ENCODE measurements at regions not wholly inside any gene's neighbourhood (a gene's known extent, or its start where the extent isn't known, plus 50 kb on each side); places are given as distances from the start of the nearest gene placed in this dataset.

DNA sequence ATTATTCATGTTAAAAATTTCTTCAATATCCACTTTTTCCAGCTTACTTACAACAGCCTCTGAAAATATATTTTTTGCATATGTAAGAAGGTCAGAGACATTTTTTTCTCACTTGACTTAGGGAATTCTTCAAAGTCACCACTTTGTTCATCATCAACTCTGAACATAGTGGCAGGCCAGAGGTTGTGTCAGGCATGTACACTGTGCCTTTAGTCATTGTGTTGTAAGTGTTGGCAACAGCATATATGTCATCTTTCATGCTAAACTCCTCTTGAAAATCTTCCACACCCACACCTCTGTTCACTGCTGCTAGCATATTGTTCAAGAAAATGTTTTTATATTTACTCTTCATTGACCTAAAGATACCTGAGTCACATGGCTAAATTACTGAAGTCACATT lies 52.2 kb upstream of the ACVR1 start:
- no peak overlapping the region for H3K27ac ChIP-seq
- TF ChIP-seq, protein P1, sequence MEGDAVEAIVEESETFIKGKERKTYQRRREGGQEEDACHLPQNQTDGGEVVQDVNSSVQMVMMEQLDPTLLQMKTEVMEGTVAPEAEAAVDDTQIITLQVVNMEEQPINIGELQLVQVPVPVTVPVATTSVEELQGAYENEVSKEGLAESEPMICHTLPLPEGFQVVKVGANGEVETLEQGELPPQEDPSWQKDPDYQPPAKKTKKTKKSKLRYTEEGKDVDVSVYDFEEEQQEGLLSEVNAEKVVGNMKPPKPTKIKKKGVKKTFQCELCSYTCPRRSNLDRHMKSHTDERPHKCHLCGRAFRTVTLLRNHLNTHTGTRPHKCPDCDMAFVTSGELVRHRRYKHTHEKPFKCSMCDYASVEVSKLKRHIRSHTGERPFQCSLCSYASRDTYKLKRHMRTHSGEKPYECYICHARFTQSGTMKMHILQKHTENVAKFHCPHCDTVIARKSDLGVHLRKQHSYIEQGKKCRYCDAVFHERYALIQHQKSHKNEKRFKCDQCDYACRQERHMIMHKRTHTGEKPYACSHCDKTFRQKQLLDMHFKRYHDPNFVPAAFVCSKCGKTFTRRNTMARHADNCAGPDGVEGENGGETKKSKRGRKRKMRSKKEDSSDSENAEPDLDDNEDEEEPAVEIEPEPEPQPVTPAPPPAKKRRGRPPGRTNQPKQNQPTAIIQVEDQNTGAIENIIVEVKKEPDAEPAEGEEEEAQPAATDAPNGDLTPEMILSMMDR (IDR thresholded peaks at IDR 0.05): no peak
- no peak for TF ChIP-seq POLR2A (IDR thresholded peaks at IDR 0.05)
- no peaks in the 10 kb centered on the region for H3K4me1 ChIP-seq
- ATAC-seq: no peak
- intact Hi-C loops (cut with DNase I): no loop called here
- H3K36me3 ChIP-seq: no peaks in the 10 kb centered on the region
- no peaks in the 10 kb centered on the region for H3K27me3 ChIP-seq
- DNase-seq: no peak
- H3K4me3 ChIP-seq: no peak overlapping the region
- peaks cover 0 to 5% (median 0%) of the 10 kb centered on the region in 12 donors for H3K9me3 ChIP-seq

DNA sequence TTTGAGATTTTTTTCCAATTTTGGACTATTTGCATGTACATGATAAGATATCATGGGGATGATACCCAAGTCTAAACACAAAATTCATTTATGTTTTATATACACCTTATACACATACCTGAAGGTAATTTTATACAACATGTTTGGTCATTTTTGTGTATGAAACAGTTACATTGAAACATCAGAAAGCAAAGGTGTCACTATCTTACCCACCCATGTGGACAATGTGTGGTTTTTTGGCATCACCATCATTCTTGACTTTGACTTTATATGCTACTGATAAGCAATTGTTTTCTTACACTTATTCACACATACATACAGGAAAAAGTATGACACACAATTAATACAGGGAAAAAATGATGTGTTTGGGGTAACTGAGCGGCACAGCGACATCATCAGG lies 51.0 kb upstream of the ACVR1 start:
- H3K27me3 ChIP-seq: no peaks in the 10 kb centered on the region
- ATAC-seq (no peak), DNase-seq (no peak)
- H3K4me3 ChIP-seq: no peak overlapping the region
- intact Hi-C loops (cut with DNase I): no loop called here
- no peak overlapping the region for H3K27ac ChIP-seq
- no peak for TF ChIP-seq POLR2A (IDR thresholded peaks at IDR 0.05)
- TF ChIP-seq, protein P1 (IDR thresholded peaks at IDR 0.05): no peak
- WGBS, 4 donors: 94 to 99% (median 98%) methylated on average over 2 of the region's 2 CpGs
- H3K36me3 ChIP-seq: no peaks in the 10 kb centered on the region
- H3K9me3 ChIP-seq: peaks cover 0 to 5% (median 0%) of the 10 kb centered on the region in 12 donors
- H3K4me1 ChIP-seq: no peaks in the 10 kb centered on the region

All from heart left ventricle (tissue), 16 donors.